K562 (cell line): ENCODE measurements at regions not wholly inside any gene's neighbourhood (a gene's known extent, or its start where the extent isn't known, plus 50 kb on each side); places are given as distances from the start of the nearest gene placed in this dataset.

Source experiments
- BDP1 ChIP-seq: IDR thresholded peaks from 3 replicates; pipeline ENCODE4 v1.6.1; 2011; ENCODE audit not compliant: insufficient read length, insufficient read depth
- ELF4 ChIP-seq: fragments of 450-650 bp; formaldehyde crosslinking; IDR thresholded peaks from 2 replicates; pipeline ENCODE4 v1.4.0; 2022; ENCODE audit warnings: missing genetic modification characterization
- GABPA ChIP-seq: fragments of 200-800 bp; sonication (Bioruptor generic); conservative IDR thresholded peaks from 2 replicates; pipeline ENCODE4 v1.6.1; 2016; ENCODE audit warnings: low read depth, missing genetic modification characterization, missing compliant biosample characterization
- SMC3 ChIP-seq: conservative IDR thresholded peaks from 2 replicates; pipeline ENCODE4 v1.6.1; 2011; ENCODE audit warnings: low read depth, low read length, improper control_type of control experiment; ENCODE audit not compliant: insufficient read depth
- ZNF24 ChIP-seq: fragments of 450-650 bp; IDR thresholded peaks from 2 replicates; pipeline ENCODE4 v1.6.1; 2016
- ZNF561 ChIP-seq: fragments of 450-650 bp; formaldehyde crosslinking; conservative IDR thresholded peaks from 2 replicates; pipeline ENCODE4 v1.4.0; 2020; ENCODE audit warnings: mild to moderate bottlenecking, moderate library complexity
- TF ChIP-seq, protein P1 (sequence below): fragments of 450-650 bp; IDR thresholded peaks from 2 replicates; pipeline ENCODE4 v1.6.1; 2018; ENCODE audit not compliant: partially characterized antibody

DNA sequence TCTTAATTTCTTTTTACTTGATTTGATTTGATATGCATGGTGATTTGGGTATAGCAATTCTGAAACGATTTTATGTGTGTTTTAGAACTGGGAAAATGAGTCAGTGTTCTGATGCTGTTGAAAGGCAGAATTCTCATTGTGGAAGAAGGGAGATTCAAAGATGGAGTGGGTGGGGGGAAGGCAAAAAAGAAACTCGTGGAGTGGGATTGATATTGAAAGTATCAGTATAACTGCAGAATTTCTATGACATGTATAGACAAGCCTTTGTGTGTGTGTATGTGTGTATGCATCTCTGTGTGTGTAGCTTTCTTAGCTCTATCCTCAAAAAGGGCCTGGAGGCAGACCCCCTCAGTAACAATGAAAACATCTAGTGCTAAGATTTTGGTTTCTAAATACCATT, 184.3 kb upstream of the OLIG3 start:
- TF ChIP-seq ZNF24 = no peak
- no peak for TF ChIP-seq ZNF561 (CRISPR knock-in tag)
- TF ChIP-seq, protein P1, sequence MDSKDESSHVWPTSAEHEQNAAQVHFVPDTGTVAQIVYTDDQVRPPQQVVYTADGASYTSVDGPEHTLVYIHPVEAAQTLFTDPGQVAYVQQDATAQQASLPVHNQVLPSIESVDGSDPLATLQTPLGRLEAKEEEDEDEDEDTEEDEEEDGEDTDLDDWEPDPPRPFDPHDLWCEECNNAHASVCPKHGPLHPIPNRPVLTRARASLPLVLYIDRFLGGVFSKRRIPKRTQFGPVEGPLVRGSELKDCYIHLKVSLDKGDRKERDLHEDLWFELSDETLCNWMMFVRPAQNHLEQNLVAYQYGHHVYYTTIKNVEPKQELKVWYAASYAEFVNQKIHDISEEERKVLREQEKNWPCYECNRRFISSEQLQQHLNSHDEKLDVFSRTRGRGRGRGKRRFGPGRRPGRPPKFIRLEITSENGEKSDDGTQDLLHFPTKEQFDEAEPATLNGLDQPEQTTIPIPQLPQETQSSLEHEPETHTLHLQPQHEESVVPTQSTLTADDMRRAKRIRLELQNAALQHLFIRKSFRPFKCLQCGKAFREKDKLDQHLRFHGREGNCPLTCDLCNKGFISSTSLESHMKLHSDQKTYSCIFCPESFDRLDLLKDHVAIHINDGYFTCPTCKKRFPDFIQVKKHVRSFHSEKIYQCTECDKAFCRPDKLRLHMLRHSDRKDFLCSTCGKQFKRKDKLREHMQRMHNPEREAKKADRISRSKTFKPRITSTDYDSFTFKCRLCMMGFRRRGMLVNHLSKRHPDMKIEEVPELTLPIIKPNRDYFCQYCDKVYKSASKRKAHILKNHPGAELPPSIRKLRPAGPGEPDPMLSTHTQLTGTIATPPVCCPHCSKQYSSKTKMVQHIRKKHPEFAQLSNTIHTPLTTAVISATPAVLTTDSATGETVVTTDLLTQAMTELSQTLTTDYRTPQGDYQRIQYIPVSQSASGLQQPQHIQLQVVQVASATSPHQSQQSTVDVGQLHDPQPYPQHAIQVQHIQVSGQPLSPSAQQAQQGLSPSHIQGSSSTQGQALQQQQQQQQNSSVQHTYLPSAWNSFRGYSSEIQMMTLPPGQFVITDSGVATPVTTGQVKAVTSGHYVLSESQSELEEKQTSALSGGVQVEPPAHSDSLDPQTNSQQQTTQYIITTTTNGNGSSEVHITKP = no peak
- TF ChIP-seq ELF4 (CRISPR knock-in tag) = no peak
- no peak for TF ChIP-seq GABPA (tag)
- TF ChIP-seq BDP1 = no peak
- TF ChIP-seq SMC3 = no peak
